ENCODE measurements at regions not wholly inside any gene's neighbourhood (a gene's known extent, or its start where the extent isn't known, plus 50 kb on each side); places are given as distances from the start of the nearest gene placed in this dataset.

DNA sequence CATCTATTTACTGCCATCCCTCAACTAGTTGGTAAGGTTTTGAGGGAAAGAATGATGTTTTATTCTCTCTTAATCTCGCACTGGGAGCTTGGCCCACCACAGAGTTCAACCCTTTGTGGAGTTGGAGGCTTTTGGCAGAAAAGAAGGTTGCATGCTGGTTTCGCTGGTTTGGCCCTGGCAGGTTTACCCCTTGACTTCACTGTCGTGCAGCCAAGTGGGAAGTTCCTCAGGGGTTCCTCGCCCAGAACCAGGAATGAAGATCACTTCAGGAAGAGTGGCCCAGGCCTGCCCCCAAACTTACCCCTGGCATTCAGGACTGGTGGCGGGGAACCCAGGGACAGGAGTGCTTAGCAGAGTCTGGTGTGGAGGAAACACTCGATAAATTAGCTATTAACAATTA is 103.1 kb upstream of the LYZL2 start:
- CTCF ChIA-PET = no interaction called here
- no peak for DNase-seq (ENCODE audit: extremely low spot score)
- POLR2A ChIA-PET = no interaction called here
- TF ChIP-seq FOXA1 (IDR thresholded peaks at IDR 0.05) = no peak
- TF ChIP-seq TARDBP (IDR thresholded peaks at IDR 0.05) = no peak
- no peak for TF ChIP-seq ARNT (IDR thresholded peaks at IDR 0.05)
- TF ChIP-seq HDGF (IDR thresholded peaks at IDR 0.05; ENCODE audit: borderline replicate concordance) = no peak
- no peak for TF ChIP-seq L3MBTL2 (conservative IDR thresholded peaks at IDR 0.05)
- TF ChIP-seq SP1 (IDR thresholded peaks at IDR 0.05) = no peak
- TF ChIP-seq FOXK2 (IDR thresholded peaks at IDR 0.05) = no peak
- TF ChIP-seq, protein P1, sequence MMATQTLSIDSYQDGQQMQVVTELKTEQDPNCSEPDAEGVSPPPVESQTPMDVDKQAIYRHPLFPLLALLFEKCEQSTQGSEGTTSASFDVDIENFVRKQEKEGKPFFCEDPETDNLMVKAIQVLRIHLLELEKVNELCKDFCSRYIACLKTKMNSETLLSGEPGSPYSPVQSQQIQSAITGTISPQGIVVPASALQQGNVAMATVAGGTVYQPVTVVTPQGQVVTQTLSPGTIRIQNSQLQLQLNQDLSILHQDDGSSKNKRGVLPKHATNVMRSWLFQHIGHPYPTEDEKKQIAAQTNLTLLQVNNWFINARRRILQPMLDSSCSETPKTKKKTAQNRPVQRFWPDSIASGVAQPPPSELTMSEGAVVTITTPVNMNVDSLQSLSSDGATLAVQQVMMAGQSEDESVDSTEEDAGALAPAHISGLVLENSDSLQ (IDR thresholded peaks at IDR 0.05) = no peak
- TF ChIP-seq LEF1 (IDR thresholded peaks at IDR 0.05; ENCODE audit: borderline replicate concordance) = no peak
- no peak for TF ChIP-seq ZNF384 (IDR thresholded peaks at IDR 0.05)
- TF ChIP-seq BHLHE40 (IDR thresholded peaks at IDR 0.05; ENCODE audit: borderline replicate concordance) = no peak
- no peak for TF ChIP-seq CTBP1 (IDR thresholded peaks at IDR 0.05; ENCODE audit: borderline replicate concordance)
- TF ChIP-seq FOXM1 (IDR thresholded peaks at IDR 0.05; ENCODE audit: borderline replicate concordance) = no peak
- TF ChIP-seq SUZ12 (IDR thresholded peaks at IDR 0.05) = no peak

DNA sequence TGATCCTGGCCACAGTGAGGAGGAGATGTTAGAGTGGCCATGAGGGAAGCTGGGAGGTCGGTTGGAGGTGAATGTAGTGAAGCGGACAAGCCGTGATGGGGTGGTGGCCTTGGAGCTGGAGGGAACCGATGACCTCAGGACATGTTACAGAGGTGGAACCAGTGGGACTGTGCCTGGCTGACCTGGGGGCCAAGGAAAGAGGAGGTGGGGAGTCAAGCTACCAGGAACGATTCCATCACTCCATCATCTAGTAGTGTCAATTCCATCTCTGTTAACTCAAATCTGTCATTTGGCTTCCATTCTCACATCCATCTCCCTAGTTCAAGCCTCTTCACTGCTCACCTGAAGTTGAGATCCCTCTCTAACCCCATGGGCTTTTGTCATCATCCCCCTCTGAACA is 102.4 kb upstream of the LYZL2 start:
- POLR2A ChIA-PET = no interaction called here
- no peak for TF ChIP-seq ARNT (IDR thresholded peaks at IDR 0.05)
- no peak for TF ChIP-seq ELF4 (IDR thresholded peaks at IDR 0.05)
- TF ChIP-seq, protein P1 (IDR thresholded peaks at IDR 0.05) = no peak
- no peak for TF ChIP-seq BHLHE40 (IDR thresholded peaks at IDR 0.05; ENCODE audit: borderline replicate concordance)
- no peak for TF ChIP-seq TARDBP (IDR thresholded peaks at IDR 0.05)
- no peak for TF ChIP-seq ZNF384 (IDR thresholded peaks at IDR 0.05)
- no peak for TF ChIP-seq FOXK2 (IDR thresholded peaks at IDR 0.05)
- TF ChIP-seq CTBP1 (IDR thresholded peaks at IDR 0.05; ENCODE audit: borderline replicate concordance) = no peak
- no peak for TF ChIP-seq SP1 (IDR thresholded peaks at IDR 0.05)
- no peak for TF ChIP-seq FOXA1 (IDR thresholded peaks at IDR 0.05)
- no peak for TF ChIP-seq HDGF (IDR thresholded peaks at IDR 0.05; ENCODE audit: borderline replicate concordance)
- no peak for TF ChIP-seq FOXM1 (IDR thresholded peaks at IDR 0.05; ENCODE audit: borderline replicate concordance)
- TF ChIP-seq L3MBTL2 (conservative IDR thresholded peaks at IDR 0.05) = no peak
- TF ChIP-seq NFRKB (IDR thresholded peaks at IDR 0.05) = no peak
- no peak for TF ChIP-seq SUZ12 (IDR thresholded peaks at IDR 0.05)
- TF ChIP-seq LEF1 (IDR thresholded peaks at IDR 0.05; ENCODE audit: borderline replicate concordance) = no peak
- CTCF ChIA-PET = no interaction called here
- DNase-seq (ENCODE audit: extremely low spot score) = no peak

DNA sequence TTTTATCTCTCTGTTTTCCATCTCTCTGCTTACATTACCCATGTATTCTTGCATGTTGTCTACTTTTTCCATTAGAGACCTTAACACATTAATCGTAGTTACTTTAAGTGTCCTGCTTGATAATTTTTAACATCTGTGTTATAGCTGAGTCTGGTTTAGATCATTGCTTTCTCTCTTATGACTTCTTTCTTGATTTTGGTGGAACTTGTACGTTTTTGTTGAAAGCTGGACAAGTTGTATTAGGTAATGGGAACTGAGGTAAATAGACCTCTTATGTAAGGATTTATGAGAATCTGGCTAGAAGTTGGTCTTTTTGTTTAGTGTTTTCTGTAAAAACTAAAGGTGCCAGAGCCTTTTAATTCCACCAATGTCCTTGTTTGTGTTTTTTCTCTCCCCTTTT is 100.8 kb upstream of the LYZL2 start:
- TF ChIP-seq FOXM1 (IDR thresholded peaks at IDR 0.05; ENCODE audit: borderline replicate concordance) = no peak
- TF ChIP-seq L3MBTL2 (conservative IDR thresholded peaks at IDR 0.05) = no peak
- no peak for TF ChIP-seq BHLHE40 (IDR thresholded peaks at IDR 0.05; ENCODE audit: borderline replicate concordance)
- TF ChIP-seq SP1 (IDR thresholded peaks at IDR 0.05) = no peak
- no peak for TF ChIP-seq CTBP1 (IDR thresholded peaks at IDR 0.05; ENCODE audit: borderline replicate concordance)
- no peak for TF ChIP-seq TARDBP (IDR thresholded peaks at IDR 0.05)
- TF ChIP-seq SUZ12 (IDR thresholded peaks at IDR 0.05) = no peak
- no peak for TF ChIP-seq FOXA1 (IDR thresholded peaks at IDR 0.05)
- no peak for TF ChIP-seq HDGF (IDR thresholded peaks at IDR 0.05; ENCODE audit: borderline replicate concordance)
- TF ChIP-seq NFRKB (IDR thresholded peaks at IDR 0.05) = no peak
- TF ChIP-seq ELF4 (IDR thresholded peaks at IDR 0.05) = no peak
- TF ChIP-seq, protein P1 (IDR thresholded peaks at IDR 0.05) = no peak
- no peak for TF ChIP-seq ARNT (IDR thresholded peaks at IDR 0.05)
- TF ChIP-seq LEF1 (IDR thresholded peaks at IDR 0.05; ENCODE audit: borderline replicate concordance) = no peak
- TF ChIP-seq ZNF384 (IDR thresholded peaks at IDR 0.05) = no peak
- TF ChIP-seq FOXK2 (IDR thresholded peaks at IDR 0.05) = no peak
- CTCF ChIA-PET = no interaction called here
- POLR2A ChIA-PET = no interaction called here
- no peak for DNase-seq (ENCODE audit: extremely low spot score)

DNA sequence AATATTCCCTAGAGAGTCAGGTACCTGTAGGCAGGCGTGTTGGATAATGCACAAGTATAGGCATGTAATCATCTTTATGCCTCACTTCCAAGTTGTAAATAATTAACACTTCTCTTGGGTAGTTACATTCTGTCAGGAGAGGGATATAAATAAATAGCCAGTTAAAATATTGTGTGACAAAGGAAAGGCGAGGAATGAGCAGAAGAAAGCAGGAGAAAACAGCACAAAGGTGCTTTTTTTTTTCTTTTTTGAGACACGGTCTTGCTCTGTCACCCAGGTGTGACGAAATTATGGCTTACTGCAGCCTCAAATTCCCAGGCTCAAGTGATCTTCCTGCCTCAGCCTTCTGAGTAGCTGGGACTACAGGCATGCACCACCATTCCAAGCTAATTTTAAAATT is 99.2 kb upstream of the LYZL2 start:
- no peak for DNase-seq (ENCODE audit: extremely low spot score)
- TF ChIP-seq FOXA1 (IDR thresholded peaks at IDR 0.05) (no peak), NFRKB (IDR thresholded peaks at IDR 0.05) (no peak), LEF1 (IDR thresholded peaks at IDR 0.05; ENCODE audit: borderline replicate concordance) (no peak), L3MBTL2 (conservative IDR thresholded peaks at IDR 0.05) (no peak), ARNT (IDR thresholded peaks at IDR 0.05) (no peak), FOXM1 (IDR thresholded peaks at IDR 0.05; ENCODE audit: borderline replicate concordance) (no peak), BHLHE40 (IDR thresholded peaks at IDR 0.05; ENCODE audit: borderline replicate concordance) (no peak), ELF4 (IDR thresholded peaks at IDR 0.05) (no peak), TARDBP (IDR thresholded peaks at IDR 0.05) (no peak), SUZ12 (IDR thresholded peaks at IDR 0.05) (no peak), FOXK2 (IDR thresholded peaks at IDR 0.05) (no peak), ZNF384 (IDR thresholded peaks at IDR 0.05) (no peak), SP1 (IDR thresholded peaks at IDR 0.05) (no peak), HDGF (IDR thresholded peaks at IDR 0.05; ENCODE audit: borderline replicate concordance) (no peak), CTBP1 (IDR thresholded peaks at IDR 0.05; ENCODE audit: borderline replicate concordance) (no peak)
- TF ChIP-seq, protein P1 (IDR thresholded peaks at IDR 0.05) = no peak
- ChIA-PET CTCF (no interaction called here), POLR2A (no interaction called here)

DNA sequence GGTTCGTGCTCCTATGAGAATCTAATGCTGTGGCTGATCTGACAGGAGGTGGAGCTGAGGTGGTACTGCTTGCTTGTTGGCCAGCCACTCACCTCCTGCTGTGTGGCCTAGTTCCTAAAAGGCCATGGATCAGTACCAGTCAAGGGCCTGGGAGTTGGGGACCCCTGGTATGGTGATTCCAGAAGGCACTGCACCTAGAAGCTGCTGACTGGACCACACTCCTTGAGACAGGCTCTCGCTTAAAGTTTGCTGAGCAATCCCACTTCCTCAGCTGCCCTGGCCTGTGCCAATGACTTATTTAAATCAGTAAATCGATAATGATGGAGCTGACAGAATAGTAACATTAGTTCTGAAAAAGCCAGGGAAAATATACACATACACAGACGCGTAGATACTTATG is 98.6 kb upstream of the LYZL2 start:
- DNase-seq (ENCODE audit: extremely low spot score) = no peak
- TF ChIP-seq CTBP1 (IDR thresholded peaks at IDR 0.05; ENCODE audit: borderline replicate concordance) (no peak), ZNF384 (IDR thresholded peaks at IDR 0.05) (no peak), ELF4 (IDR thresholded peaks at IDR 0.05) (no peak), NFRKB (IDR thresholded peaks at IDR 0.05) (no peak), HDGF (IDR thresholded peaks at IDR 0.05; ENCODE audit: borderline replicate concordance) (no peak), SUZ12 (IDR thresholded peaks at IDR 0.05) (no peak), SP1 (IDR thresholded peaks at IDR 0.05) (no peak), LEF1 (IDR thresholded peaks at IDR 0.05; ENCODE audit: borderline replicate concordance) (no peak), ARNT (IDR thresholded peaks at IDR 0.05) (no peak), FOXM1 (IDR thresholded peaks at IDR 0.05; ENCODE audit: borderline replicate concordance) (no peak), L3MBTL2 (conservative IDR thresholded peaks at IDR 0.05) (no peak), TARDBP (IDR thresholded peaks at IDR 0.05) (no peak), FOXK2 (IDR thresholded peaks at IDR 0.05) (no peak), FOXA1 (IDR thresholded peaks at IDR 0.05) (no peak), BHLHE40 (IDR thresholded peaks at IDR 0.05; ENCODE audit: borderline replicate concordance) (no peak)
- TF ChIP-seq, protein P1 (IDR thresholded peaks at IDR 0.05) = no peak
- ChIA-PET POLR2A (no interaction called here), CTCF (interaction anchor here (0.6 kb wide), 1 partner anchor 35 kb away, joined by 4 read pairs; no protein-coding TSS in a partner anchor)
